NCI-H446 treated with DMSO at 0.1 percent for 48 hours (cell line): ENCODE measurements at regions not wholly inside any gene's neighbourhood (a gene's known extent, or its start where the extent isn't known, plus 50 kb on each side); places are given as distances from the start of the nearest gene placed in this dataset.

Experiments used
- DNase-seq: peaks from one replicate; lab custom pipeline; 2025; lab: John Stamatoyannopoulos, UW

DNA sequence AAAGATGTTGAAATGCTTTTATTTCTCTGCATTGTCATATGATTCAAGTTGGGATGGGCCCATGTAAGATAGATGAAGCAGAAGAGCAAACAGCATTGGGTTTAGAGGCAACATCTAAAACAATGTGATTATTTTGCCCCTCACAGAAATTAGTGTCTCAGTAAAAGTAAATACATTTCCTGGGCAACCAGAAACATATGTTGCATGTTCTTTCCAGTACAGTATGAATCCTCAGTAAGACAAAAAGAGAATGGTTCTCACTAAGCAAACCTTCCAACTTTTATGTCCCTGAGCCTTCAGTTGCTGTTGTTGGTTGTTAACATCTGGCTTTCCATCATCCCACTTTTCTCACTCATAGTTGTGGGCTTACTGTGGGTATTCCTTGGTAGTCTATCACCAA lies 222.5 kb upstream of the PRPS1L1 start:
- no peak for DNase-seq

DNA sequence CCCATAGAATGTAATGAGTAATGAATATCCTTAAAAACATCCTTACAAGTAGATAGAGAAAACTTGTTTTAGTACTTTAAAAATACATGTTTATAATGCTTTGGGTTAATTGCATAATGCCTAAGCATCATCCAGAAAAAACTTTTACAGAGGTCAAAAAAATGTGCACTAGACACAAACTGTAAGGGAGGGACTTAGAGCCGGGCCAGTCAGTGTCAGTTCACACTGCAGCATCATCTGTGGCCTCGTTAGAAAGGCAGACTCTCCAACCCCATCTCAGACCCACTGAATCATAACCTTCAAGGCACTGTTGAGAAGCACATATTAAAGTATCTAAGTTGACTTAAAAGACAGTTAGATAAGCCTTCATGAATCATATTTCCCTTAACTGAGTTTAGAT lies 230.1 kb upstream of the PRPS1L1 start:
- no peak for DNase-seq

DNA sequence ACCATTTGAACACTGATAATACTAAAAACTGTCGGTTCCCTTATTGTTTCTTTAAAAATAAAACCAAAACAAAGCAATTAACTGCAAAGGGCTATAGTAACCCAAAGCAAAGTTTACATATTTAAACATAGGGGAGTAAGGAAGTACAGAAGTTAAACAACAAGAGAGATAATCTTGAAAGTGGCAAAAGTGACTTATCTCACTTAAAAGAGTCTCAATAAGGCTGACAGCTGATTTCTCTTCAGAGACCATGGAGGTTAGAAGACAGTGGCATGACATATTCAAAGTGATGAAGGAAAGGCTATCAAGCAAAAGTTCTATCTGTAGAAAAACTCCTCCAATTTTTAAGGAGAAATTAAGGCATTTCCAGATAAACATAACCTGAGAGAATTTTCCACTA lies 233.5 kb upstream of the HDAC9 start:
- DNase-seq = no peak

- DNase-seq = no peak
Measured at GRCh38 chr7:18265611-18266281, 229.8 kb upstream of the HDAC9 start.

DNA sequence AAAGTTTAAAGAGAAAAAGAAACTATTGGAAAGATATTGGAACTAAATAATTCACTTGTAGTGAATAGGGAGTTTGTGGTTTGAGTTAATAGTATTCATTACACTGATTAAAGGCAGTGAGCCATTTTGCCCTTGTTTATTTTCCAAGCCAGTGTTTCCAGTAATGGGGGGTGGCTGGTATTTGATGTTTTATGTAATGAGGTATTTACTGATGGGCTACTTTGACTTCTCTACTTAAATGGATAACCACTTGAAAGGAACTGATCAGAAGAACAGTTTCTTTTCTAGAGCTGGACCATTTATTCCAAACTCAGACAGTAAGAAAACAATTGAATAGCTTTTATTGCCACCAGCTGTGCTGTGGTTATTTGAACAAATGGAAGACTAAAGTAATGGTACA lies 227.0 kb upstream of the HDAC9 start:
- DNase-seq = no peak

DNA sequence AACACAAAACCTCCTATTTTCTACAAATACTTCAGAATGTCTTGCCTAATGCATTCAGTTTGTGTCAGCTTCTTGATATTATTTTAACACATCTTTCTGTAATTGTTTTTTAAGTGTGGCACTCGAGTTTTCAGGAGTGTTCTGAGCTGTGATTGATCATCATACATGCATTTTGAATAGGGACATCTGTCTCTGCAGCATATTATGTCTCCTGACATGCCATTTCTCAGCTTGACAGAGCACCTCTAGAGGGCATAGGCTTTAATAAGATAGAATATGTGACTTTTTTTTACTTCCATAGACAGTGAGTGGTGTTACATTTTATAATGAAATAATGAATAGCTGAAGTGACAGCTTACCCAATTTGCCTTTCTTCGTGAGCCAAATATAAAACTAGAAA lies 219.2 kb upstream of the HDAC9 start:
- DNase-seq = no peak

GRCh38 chr7:18278316-18278715 lies 217.2 kb upstream of the HDAC9 start:
- DNase-seq = no peak

GRCh38 chr7:18283045-18283444 lies 212.5 kb upstream of the HDAC9 start:
- DNase-seq = no peak

DNA sequence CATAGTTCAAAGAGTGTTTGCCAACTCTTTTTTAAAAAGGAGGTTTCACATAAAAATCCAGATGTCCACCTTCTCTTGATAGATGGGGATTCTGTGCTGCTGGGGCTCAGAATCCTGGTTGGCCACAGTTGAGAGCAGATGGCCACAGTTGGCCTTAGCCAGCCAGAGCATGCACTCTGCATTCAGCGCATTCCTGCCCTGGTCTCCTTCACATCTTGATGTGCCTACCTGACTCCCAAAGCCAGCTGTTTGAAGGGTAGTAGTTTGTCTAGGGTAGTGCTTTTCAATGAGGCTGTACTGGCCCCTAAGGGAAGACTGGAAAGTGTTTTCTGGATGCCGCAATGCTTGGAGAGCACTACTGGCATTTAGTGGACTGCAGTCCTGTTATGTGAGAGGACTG lies 208.1 kb upstream of the HDAC9 start:
- no peak for DNase-seq

GRCh38 chr7:18288322-18289037 lies 207.1 kb upstream of the HDAC9 start:
- DNase-seq = no peak

DNA sequence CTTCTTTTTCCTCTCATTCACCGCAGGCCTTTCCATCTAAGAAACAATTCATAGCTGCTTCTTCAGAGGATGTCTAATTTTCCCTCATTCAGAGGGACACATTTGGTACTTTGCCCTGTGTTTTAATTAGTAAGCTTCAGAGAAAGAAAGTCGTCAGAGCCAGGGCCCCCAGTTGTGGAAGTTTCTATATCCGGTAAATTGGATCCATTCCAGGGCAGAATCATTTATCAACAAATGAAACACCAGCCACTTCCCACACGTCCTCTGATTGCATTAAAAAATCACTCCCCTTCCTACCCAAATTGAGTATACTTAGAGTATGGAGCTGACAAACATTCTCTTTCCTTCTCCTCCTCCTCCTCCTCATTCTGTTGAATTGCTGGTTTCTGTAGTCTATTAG lies 205.8 kb upstream of the HDAC9 start:
- DNase-seq = no peak

DNA sequence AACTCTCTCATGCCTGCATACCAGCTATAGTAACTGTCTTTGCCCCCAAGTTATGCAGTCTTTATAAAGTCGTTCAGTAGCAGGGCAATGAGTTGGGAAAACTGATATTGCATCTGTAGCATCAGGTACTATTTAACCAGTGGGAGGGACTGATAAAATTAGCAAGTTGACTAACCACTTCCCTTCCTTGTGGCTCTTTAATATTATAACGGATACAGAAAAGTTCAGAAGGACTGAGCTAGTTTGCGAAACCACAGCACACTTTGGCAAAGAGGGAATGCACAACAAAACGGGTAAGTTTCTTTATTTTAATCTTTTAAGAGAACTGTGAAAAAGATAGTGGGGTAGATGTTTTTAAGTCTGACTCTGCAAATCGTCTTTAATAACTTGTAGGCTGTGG lies 205.3 kb upstream of the HDAC9 start:
- no peak for DNase-seq

GRCh38 chr7:18290865-18291264 lies 204.7 kb upstream of the HDAC9 start:
- no peak for DNase-seq

DNA sequence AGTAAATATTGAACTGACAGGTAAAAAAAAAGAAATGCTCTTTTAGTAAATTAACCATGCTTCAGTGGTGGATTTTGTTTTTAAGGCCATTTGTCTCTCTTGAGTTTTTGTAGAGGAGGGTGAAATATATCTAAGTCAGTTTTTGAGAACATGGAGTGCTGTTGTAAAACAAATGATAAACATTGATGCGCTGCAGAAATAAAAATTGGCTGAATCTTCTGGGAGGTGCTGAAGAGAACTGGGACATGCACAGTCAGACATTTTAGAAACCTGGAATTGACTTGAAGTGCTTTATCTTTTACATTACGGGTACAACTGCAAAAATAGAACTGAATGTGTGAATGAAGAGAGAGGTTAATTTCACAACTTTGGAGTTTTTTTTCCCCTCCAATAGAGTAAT lies 203.0 kb upstream of the HDAC9 start:
- DNase-seq = no peak

DNA sequence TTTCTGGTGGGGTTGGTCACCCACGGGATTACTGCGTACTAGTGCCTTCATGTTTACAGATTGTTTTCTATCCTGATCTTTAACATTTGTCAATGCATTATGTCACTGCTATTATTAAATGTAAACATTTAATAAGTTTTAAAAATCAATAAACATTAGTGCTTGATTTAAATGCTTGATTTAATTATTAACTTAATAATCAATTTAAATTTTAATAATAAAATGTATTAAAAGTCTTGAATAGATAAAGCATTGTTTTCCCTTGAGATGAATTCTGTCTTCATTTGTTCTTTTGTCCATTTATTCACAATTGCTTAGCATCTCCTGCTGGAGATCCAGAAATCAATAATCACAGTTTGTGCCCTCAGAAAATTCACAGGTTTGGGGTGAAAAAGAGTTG lies 201.8 kb upstream of the HDAC9 start:
- DNase-seq = no peak

DNA sequence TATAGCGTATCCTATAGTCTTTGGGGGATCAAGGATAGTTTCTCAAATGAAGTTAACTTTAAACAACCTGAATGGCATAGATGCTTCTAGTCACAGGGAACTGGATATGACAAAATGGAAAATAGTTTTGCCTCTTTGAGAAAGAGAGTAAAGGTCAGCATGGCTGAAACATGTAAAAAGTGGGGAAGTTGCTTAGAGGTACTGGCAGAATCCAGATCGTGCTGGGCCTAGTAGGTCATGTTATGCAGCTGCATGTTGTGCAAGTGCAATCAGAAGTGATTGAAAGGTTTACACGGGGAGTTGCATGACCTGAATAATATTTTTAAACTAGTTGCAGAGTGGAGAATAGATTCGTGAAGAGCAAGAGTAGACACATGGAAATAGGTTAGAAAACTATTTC lies 201.1 kb upstream of the HDAC9 start:
- DNase-seq = no peak

DNA sequence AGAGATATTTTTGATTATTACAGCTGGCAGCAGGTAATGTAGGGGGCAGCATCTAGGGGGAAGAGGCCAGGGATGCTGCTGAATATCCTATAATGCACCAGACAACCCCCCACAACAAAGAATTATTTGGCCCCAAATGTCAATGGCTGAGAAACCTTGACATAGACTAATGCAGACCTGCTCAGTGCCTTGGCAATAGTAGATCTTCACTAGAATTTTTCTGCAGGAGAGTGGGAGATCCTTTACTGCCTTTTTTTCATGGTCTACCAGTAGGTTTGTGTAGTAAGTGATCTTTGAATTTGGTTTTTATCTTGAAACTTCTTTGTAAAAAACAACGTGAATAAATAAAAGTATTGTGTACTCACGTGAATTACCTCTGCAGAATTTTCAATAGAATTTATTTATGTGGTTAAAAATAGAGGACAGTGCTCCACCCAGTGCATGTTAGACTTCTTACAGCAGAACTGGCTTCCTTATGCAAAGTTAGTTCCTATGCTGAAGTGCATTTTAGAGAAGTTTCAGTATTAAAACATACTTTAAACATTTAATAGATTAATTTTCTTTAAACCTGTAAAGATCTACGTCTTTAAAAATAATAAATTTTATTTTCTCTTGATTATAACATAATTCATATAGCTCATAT lies 199.6 kb upstream of the HDAC9 start:
- DNase-seq = no peak

- DNase-seq = no peak
Measured at GRCh38 chr7:18302097-18302496, 193.5 kb upstream of the HDAC9 start.

GRCh38 chr7:18305866-18306265 lies 189.7 kb upstream of the HDAC9 start:
- no peak for DNase-seq

- DNase-seq = no peak
Measured at GRCh38 chr7:18306696-18307095, 188.9 kb upstream of the HDAC9 start.

DNA sequence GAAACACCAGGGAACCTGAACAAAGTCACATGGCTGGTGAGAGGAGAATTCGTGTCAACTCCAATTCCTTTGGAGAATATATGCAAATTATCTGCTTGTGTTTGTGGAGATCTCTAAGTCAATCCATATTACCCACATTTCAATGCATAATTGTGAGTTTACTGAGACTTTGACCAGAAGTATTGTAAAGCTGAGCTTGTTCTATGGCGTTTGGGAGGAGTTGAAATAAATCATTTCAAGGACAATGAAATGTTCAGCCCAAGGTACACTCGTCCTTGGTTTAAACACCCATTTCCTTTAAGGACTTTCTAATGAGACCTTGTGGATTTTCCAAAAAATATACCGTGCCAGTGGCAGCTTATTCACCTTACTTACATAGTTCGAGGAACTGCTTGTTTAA lies 186.6 kb upstream of the HDAC9 start:
- DNase-seq = no peak

- no peak for DNase-seq
Measured at GRCh38 chr7:18312482-18312881, 183.1 kb upstream of the HDAC9 start.

GRCh38 chr7:18313965-18314364 lies 181.6 kb upstream of the HDAC9 start:
- DNase-seq = no peak

DNA sequence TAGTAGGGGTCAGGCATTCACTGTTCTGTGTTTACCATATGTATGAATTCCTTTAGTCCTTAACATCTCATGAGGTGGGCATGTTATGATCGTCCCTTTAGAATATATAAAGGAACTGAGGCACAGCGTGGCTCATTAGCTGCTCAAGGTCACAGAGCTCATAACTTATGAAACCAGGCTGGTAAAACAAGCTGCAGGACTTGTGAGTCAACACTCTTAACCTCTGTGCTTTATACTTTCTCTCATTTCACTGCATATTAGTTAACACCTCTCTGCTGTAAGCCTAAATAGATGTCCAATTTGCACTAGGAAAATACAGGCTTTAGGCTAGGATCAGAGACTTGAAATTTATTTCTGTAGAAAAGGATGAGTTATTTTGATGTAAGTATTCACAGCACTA lies 180.3 kb upstream of the HDAC9 start:
- DNase-seq = no peak
